ENCODE measurements at regions not wholly inside any gene's neighbourhood (a gene's known extent, or its start where the extent isn't known, plus 50 kb on each side); places are given as distances from the start of the nearest gene placed in this dataset.

- Histone ChIP-seq H3K4me3 (no peak overlapping the region), H3K27me3 (no peaks in the 10 kb centered on the region), H3K27ac (no peak overlapping the region), H3K4me1 (no peaks in the 10 kb centered on the region), H3K36me3 (no peaks in the 10 kb centered on the region), H3K9me3 (no peaks in the 10 kb centered on the region)
- intact Hi-C loops (cut with DNase I) = no loop called here
- no peak for TF ChIP-seq POLR2A (IDR thresholded peaks at IDR 0.05)
- TF ChIP-seq, protein P1, sequence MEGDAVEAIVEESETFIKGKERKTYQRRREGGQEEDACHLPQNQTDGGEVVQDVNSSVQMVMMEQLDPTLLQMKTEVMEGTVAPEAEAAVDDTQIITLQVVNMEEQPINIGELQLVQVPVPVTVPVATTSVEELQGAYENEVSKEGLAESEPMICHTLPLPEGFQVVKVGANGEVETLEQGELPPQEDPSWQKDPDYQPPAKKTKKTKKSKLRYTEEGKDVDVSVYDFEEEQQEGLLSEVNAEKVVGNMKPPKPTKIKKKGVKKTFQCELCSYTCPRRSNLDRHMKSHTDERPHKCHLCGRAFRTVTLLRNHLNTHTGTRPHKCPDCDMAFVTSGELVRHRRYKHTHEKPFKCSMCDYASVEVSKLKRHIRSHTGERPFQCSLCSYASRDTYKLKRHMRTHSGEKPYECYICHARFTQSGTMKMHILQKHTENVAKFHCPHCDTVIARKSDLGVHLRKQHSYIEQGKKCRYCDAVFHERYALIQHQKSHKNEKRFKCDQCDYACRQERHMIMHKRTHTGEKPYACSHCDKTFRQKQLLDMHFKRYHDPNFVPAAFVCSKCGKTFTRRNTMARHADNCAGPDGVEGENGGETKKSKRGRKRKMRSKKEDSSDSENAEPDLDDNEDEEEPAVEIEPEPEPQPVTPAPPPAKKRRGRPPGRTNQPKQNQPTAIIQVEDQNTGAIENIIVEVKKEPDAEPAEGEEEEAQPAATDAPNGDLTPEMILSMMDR (IDR thresholded peaks at IDR 0.05) = no peak
- 96 to 100% (median 98%) methylated on average over 2 of the region's 2 CpGs for WGBS, 4 donors
- no peak for DNase-seq
- no peak for ATAC-seq
Measured at GRCh38 chr9:117958726-117959125, 254.5 kb downstream of the TLR4 start.

DNA sequence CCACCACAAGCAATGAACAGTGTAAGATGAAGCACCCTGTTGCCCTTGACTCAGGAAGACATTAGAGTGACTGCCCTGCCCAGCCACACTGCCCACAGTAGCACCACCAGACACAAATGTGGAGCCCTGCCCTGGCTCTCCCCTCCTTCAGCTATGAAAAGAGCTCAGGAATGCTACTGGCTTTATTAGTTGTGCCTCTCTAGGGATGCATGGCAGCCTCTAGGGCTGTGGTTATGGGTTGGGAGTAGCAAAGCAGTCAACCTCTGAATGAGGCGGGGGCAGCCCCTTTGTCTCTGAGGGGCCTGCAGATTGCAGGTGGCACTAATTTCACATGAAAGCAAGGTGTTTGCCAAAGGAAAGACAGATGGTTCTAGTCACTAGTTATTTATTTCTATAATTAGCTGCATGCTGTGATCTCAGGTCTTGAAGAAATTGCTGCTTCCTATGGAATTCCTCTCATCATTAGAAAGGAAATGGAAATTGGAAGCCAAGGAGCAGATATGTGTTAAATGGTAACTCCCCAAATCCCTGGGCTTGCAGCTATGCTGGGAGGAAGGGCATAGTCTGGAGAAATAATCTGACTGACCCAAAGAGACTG, 259.4 kb downstream of the TLR4 start:
- Histone ChIP-seq H3K9me3 (no peaks in the 10 kb centered on the region), H3K4me3 (no peak overlapping the region), H3K36me3 (no peaks in the 10 kb centered on the region), H3K27ac (no peak overlapping the region), H3K27me3 (no peaks in the 10 kb centered on the region), H3K4me1 (no peaks in the 10 kb centered on the region)
- TF ChIP-seq, protein P1 (IDR thresholded peaks at IDR 0.05) = no peak
- TF ChIP-seq POLR2A (IDR thresholded peaks at IDR 0.05) = no peak
- 75 to 90% (median 77%) methylated on average over 1 of the region's 1 CpG for WGBS, 4 donors
- DNase-seq (no peak), ATAC-seq (no peak)
- intact Hi-C loops (cut with DNase I) = no loop called here

GRCh38 chr9:117970276-117971050, 266.3 kb downstream of the TLR4 start:
- Histone ChIP-seq H3K27me3 (no peaks in the 10 kb centered on the region), H3K27ac (no peak overlapping the region), H3K4me1 (no peaks in the 10 kb centered on the region), H3K9me3 (no peaks in the 10 kb centered on the region), H3K36me3 (no peaks in the 10 kb centered on the region), H3K4me3 (no peak overlapping the region)
- TF ChIP-seq, protein P1 (IDR thresholded peaks at IDR 0.05) = no peak
- no peak for TF ChIP-seq POLR2A (IDR thresholded peaks at IDR 0.05)
- intact Hi-C loops (cut with DNase I) = no loop called here
- DNase-seq (no peak), ATAC-seq (no peak)
- 72 to 74% (median 73%) methylated on average over 7 of the region's 7 CpGs for WGBS, 4 donors

DNA sequence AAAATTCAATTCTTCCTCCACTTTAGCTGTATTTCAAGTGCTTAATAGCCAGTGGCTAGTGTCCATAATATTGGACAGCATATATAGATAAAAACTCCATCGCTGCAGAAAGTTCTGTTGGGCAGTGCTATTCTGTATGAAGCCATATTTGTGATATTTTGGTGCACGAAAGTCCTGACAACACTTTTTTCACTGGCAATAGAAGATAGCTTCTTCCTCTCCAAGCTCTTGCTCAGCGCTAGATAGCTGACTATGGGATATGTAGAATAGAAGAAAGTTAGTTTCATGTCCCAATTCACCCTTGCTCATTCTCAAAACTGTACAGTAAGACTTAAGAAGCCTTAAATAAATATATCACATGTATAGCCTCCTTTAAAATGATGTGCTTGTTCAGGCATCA, 269.9 kb downstream of the TLR4 start:
- ATAC-seq = no peak
- H3K4me1 ChIP-seq = no peaks in the 10 kb centered on the region

More for the DNA sequence above, 269.9 kb downstream of the TLR4 start:
- Histone ChIP-seq H3K9me3 (no peaks in the 10 kb centered on the region), H3K36me3 (no peaks in the 10 kb centered on the region), H3K27me3 (no peaks in the 10 kb centered on the region), H3K4me3 (no peak overlapping the region), H3K27ac (no peak overlapping the region)
- WGBS, 4 donors = 45 to 72% (median 51%) methylated on average over 3 of the region's 3 CpGs
- TF ChIP-seq POLR2A (IDR thresholded peaks at IDR 0.05) = no peak
- TF ChIP-seq, protein P1 (IDR thresholded peaks at IDR 0.05) = no peak
- no peak for DNase-seq
- intact Hi-C loops (cut with DNase I) = no loop called here
